ENCODE measurements at regions not wholly inside any gene's neighbourhood (a gene's known extent, or its start where the extent isn't known, plus 50 kb on each side); places are given as distances from the start of the nearest gene placed in this dataset.

DNA sequence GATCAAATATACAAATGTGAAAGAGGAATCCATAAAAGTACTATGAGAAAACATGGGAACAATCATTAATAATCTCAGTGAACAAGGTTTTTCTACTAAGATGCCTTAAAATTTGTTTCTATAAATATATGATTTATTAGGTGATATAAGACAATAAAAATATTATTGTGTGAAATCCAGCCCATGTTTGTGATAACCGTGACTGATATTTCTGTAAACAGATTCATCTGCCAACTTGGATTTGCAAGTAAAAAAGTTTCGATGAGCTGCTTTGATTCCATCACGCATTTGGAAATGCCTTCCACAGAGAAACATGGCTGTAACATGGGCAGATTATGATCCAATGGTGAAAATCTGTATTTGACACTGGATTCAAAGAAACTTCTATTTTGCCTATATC, 157.8 kb downstream of the NXPE2 start:
- no peaks in the 10 kb centered on the region for H3K36me3 ChIP-seq (ENCODE audit: insufficient read depth, insufficient read length, low read length)
- no peaks in the 10 kb centered on the region for H3K9me3 ChIP-seq (ENCODE audit: insufficient read depth, low read length)
- no peak overlapping the region for H3K9ac ChIP-seq (ENCODE audit: insufficient read length, low read depth)
- H3K4me3 ChIP-seq (ENCODE audit: insufficient read length, low read depth): no peak overlapping the region
- H3K4me1 ChIP-seq (ENCODE audit: insufficient read depth, insufficient read length): no peaks in the 10 kb centered on the region
- DNase-seq (ENCODE audit: low read depth, low spot score): no peak
- no peak for TF ChIP-seq YY1 (IDR thresholded peaks at IDR 0.05; ENCODE audit: insufficient read depth, insufficient read length)
- no peaks in the 10 kb centered on the region for H3K27me3 ChIP-seq (ENCODE audit: insufficient read depth, insufficient read length)

DNA sequence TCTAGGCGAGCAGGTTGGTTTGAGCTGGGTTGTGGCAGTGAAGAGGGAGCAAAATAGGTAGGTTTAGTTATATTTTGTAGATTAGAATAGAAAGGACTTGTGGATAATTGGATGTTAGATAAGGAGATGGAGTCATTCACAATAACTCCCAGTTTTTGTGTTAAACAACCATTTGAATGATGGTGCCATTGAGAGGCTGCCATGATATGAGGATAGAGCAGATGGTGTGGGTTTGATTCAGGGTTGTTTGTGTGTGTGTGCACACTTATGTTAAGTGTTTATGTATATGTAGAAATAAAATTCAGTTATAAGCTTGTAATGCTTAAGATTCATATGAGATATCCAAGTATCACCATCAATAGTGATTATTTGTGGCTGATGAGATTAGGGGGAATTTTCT, 166.6 kb downstream of the NXPE2 start:
- H3K4me1 ChIP-seq (ENCODE audit: insufficient read depth, insufficient read length): no peaks in the 10 kb centered on the region
- no peak for DNase-seq (ENCODE audit: low read depth, low spot score)
- H3K9me3 ChIP-seq (ENCODE audit: insufficient read depth, low read length): no peaks in the 10 kb centered on the region
- no peak for TF ChIP-seq ZNF274 (IDR thresholded peaks at IDR 0.05; ENCODE audit: low read depth, low read length)
- no peak for TF ChIP-seq YY1 (IDR thresholded peaks at IDR 0.05; ENCODE audit: insufficient read depth, insufficient read length)
- no peak for TF ChIP-seq SUZ12 (IDR thresholded peaks at IDR 0.05; ENCODE audit: extremely low read depth, insufficient read depth, insufficient read length)
- H3K36me3 ChIP-seq (ENCODE audit: insufficient read depth, insufficient read length, low read length): no peaks in the 10 kb centered on the region
- H3K9ac ChIP-seq (ENCODE audit: insufficient read length, low read depth): no peak overlapping the region
- no peaks in the 10 kb centered on the region for H3K27me3 ChIP-seq (ENCODE audit: insufficient read depth, insufficient read length)
- no peak overlapping the region for H3K4me3 ChIP-seq (ENCODE audit: insufficient read length, low read depth)

DNA sequence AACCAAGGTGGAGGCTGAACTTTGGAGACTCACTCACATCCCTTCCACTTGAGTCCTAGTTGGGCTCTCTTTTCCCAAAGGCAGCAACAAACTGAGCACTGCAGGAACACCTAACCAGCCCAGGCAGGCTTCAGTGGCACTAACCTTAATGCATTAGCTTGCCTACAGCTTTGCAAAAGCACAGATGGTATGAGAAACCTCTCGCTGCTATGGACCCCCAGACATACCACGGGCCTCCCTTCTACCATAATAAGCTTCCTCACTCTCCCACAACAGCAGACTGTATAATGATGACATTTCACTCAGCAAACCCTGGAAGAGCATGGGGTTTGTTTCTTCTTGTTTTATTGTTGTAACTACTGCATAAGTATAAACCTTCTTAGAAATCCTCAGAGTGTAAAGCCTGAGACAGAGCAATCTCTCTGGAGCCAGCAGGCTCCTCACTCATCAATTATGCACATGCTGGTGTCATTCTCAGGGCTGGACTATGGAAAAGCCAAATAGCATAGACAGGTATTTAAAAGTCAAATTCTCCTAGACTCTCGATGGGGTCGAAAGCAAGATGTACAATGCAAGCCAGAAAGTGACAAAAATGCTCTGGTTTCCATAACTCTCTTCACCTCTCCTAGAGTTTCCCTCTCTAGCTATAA, 167.6 kb downstream of the NXPE2 start:
- Histone ChIP-seq H3K9me3 (ENCODE audit: insufficient read depth, low read length) (no peaks in the 10 kb centered on the region), H3K4me1 (ENCODE audit: insufficient read depth, insufficient read length) (no peaks in the 10 kb centered on the region), H3K9ac (ENCODE audit: insufficient read length, low read depth) (no peak overlapping the region), H3K36me3 (ENCODE audit: insufficient read depth, insufficient read length, low read length) (no peaks in the 10 kb centered on the region), H3K27me3 (ENCODE audit: insufficient read depth, insufficient read length) (no peaks in the 10 kb centered on the region), H3K4me3 (ENCODE audit: insufficient read length, low read depth) (no peak overlapping the region)
- no peak for DNase-seq (ENCODE audit: low read depth, low spot score)
- TF ChIP-seq ZNF274 (IDR thresholded peaks at IDR 0.05; ENCODE audit: low read depth, low read length): no peak

DNA sequence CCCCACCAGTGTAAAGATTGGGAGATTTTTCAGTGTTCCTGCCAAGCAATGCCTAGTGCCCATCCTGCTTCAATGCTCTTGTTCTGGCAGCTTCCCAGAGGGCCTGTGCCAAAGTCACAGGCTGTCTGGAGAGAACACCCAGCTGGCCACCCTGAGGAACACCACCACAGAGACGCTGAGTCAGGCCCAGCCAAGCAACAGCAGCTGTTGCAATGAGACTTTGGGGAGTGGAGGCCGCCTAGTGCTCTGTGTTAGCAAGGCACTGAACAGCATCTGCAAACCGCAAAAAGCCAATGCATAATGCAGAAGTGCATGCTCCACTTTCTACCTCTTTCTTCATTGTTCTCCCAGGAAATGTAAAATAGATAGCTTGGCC, 168.1 kb downstream of the NXPE2 start:
- Histone ChIP-seq H3K9me3 (ENCODE audit: insufficient read depth, low read length) (no peaks in the 10 kb centered on the region), H3K9ac (ENCODE audit: insufficient read length, low read depth) (no peak overlapping the region), H3K27me3 (ENCODE audit: insufficient read depth, insufficient read length) (no peaks in the 10 kb centered on the region), H3K36me3 (ENCODE audit: insufficient read depth, insufficient read length, low read length) (no peaks in the 10 kb centered on the region), H3K4me1 (ENCODE audit: insufficient read depth, insufficient read length) (no peaks in the 10 kb centered on the region), H3K4me3 (ENCODE audit: insufficient read length, low read depth) (no peak overlapping the region)
- no peak for DNase-seq (ENCODE audit: low read depth, low spot score)
- TF ChIP-seq ZNF274 (IDR thresholded peaks at IDR 0.05; ENCODE audit: low read depth, low read length): no peak

DNA sequence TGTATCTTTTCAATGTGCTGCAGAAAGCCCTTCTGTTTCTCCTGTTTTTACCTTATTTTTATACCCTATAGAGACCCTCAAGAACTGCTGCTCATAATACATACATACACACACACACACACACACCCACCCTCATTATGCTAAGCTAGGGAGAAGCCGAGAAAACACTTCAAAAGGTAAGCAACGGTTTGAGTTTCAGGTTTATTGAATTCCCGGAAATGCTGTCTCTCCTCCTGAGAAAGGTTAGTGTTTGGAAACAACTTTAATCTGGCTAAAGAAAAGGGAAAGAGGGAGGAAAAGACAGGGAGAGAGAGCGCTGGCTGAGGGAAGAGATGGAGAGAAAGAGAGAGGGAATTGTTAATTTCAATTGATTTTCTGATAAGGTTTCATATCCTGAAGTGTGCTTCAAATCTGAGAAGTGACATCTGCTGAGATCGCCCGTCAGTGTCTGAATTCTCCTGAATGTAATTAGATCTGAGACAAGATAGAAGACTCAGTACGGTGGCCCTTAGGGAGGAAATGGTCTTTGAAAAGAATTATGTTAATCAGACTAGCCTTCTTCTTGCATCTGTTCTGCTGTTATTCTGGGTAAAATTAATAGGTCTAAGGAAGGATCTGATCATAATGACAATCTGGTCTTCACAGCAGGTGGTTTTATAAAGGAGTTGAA, 169.1 kb downstream of the NXPE2 start:
- H3K4me3 ChIP-seq (ENCODE audit: insufficient read length, low read depth): no peak overlapping the region

DNA sequence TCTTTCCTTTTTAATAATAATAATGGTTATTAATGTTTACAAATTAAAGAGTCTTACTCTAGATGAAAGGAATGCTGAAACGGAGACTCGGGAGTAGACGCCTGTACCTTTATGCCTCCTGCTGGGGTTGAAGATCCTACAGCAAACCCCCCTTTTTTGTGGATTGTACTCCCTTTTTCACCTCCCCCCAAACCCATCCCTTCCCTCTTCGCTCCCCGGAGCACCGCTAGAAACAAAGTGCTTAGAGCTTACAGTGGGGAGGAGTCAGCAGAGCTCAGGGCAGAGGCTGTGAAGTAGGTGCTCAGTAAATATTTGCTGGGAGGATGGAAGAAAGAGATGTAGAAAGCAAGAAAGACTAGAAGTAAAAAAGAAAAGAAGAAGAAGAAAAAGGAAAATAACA, 169.7 kb downstream of the NXPE2 start:
- no peaks in the 10 kb centered on the region for H3K27me3 ChIP-seq (ENCODE audit: insufficient read depth, insufficient read length)
- H3K36me3 ChIP-seq (ENCODE audit: insufficient read depth, insufficient read length, low read length): no peaks in the 10 kb centered on the region
- no peak overlapping the region for H3K4me3 ChIP-seq (ENCODE audit: insufficient read length, low read depth)
- TF ChIP-seq SUZ12 (IDR thresholded peaks at IDR 0.05; ENCODE audit: extremely low read depth, insufficient read depth, insufficient read length) (no peak), YY1 (IDR thresholded peaks at IDR 0.05; ENCODE audit: insufficient read depth, insufficient read length) (no peak), ZNF274 (IDR thresholded peaks at IDR 0.05; ENCODE audit: low read depth, low read length) (no peak)
- no peak overlapping the region for H3K9ac ChIP-seq (ENCODE audit: insufficient read length, low read depth)
- no peaks in the 10 kb centered on the region for H3K4me1 ChIP-seq (ENCODE audit: insufficient read depth, insufficient read length)
- DNase-seq (ENCODE audit: low read depth, low spot score): no peak
- no peaks in the 10 kb centered on the region for H3K9me3 ChIP-seq (ENCODE audit: insufficient read depth, low read length)

More for the DNA sequence above, 169.1 kb downstream of the NXPE2 start:
- DNase-seq (ENCODE audit: low read depth, low spot score): no peak
- no peaks in the 10 kb centered on the region for H3K9me3 ChIP-seq (ENCODE audit: insufficient read depth, low read length)
- H3K4me1 ChIP-seq (ENCODE audit: insufficient read depth, insufficient read length): no peaks in the 10 kb centered on the region
- H3K9ac ChIP-seq (ENCODE audit: insufficient read length, low read depth): no peak overlapping the region
- H3K27me3 ChIP-seq (ENCODE audit: insufficient read depth, insufficient read length): no peaks in the 10 kb centered on the region
- no peak for TF ChIP-seq ZNF274 (IDR thresholded peaks at IDR 0.05; ENCODE audit: low read depth, low read length)
- no peak for TF ChIP-seq SUZ12 (IDR thresholded peaks at IDR 0.05; ENCODE audit: extremely low read depth, insufficient read depth, insufficient read length)
- no peak for TF ChIP-seq YY1 (IDR thresholded peaks at IDR 0.05; ENCODE audit: insufficient read depth, insufficient read length)
- no peaks in the 10 kb centered on the region for H3K36me3 ChIP-seq (ENCODE audit: insufficient read depth, insufficient read length, low read length)

DNA sequence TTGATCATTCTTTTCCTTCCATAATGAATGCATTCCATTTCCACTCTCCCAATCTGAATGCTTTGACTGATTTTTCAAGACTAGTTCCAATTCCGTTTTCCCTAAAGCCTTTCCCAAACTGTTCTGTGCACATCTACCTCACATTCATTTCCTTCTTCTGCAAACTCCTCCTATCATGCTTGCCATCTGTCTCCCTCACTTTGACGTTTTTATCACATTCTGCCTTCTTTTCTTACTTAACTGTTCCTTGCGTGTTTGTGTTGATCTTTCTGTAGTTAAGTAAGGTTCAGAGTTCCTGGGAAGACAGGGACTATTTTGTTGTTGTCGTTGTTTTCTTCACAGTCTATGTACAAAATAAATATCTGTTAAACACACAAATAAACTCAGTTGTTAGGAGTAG, 179.0 kb downstream of the NXPE2 start:
- Histone ChIP-seq H3K4me1 (ENCODE audit: insufficient read depth, insufficient read length) (no peaks in the 10 kb centered on the region), H3K9me3 (ENCODE audit: insufficient read depth, low read length) (no peaks in the 10 kb centered on the region), H3K36me3 (ENCODE audit: insufficient read depth, insufficient read length, low read length) (no peaks in the 10 kb centered on the region), H3K4me3 (ENCODE audit: insufficient read length, low read depth) (no peak overlapping the region), H3K27me3 (ENCODE audit: insufficient read depth, insufficient read length) (no peaks in the 10 kb centered on the region), H3K9ac (ENCODE audit: insufficient read length, low read depth) (no peak overlapping the region)
- no peak for DNase-seq (ENCODE audit: low read depth, low spot score)
- TF ChIP-seq SUZ12 (IDR thresholded peaks at IDR 0.05; ENCODE audit: extremely low read depth, insufficient read depth, insufficient read length): no peak
- no peak for TF ChIP-seq ZNF274 (IDR thresholded peaks at IDR 0.05; ENCODE audit: low read depth, low read length)
- TF ChIP-seq YY1 (IDR thresholded peaks at IDR 0.05; ENCODE audit: insufficient read depth, insufficient read length): no peak

Measured in NT2/D1 (cell line).